Common myeloid progenitor, CD34-positive (primary cell): ENCODE measurements at regions not wholly inside any gene's neighbourhood (a gene's known extent, or its start where the extent isn't known, plus 50 kb on each side); places are given as distances from the start of the nearest gene placed in this dataset.
A peak's percentile ranks its signal among the peaks of the same experiment; 100 is the strongest.

Experiments
- CTCF ChIA-PET: fragments of 350-600 bp; sonication (Branson Sonifier 250); formaldehyde crosslinking; loops from one replicate; lab custom pipeline; 2021; ENCODE audit warnings: antibody characterized with exemption; lab: Charles Lee
- POLR2A ChIA-PET: fragments of 350-600 bp; sonication (Branson Sonifier 250); formaldehyde crosslinking; loops from one replicate; lab custom pipeline; 2021; ENCODE audit warnings: antibody characterized with exemption; lab: Charles Lee
- DNase-seq, 3 donors: peaks; one replicate each; pipeline versions ENCODE4 v3.0.0 to v3.0.0-alpha.2; 2013
- H3K27ac ChIP-seq, 2 experiments: 1 replicate in 1 of 2; 2 replicates in 1 of 2; pipeline ENCODE4 v1.7.0; 2013; ENCODE audit warnings: inconsistent platforms in 2 of 2, low read length in 2 of 2, mild to moderate bottlenecking in 2 of 2, low read depth in 1 of 2, moderate library complexity in 1 of 2; ENCODE audit not compliant: severe bottlenecking in 2 of 2, insufficient read depth in 1 of 2, poor library complexity in 1 of 2
- H3K27me3 ChIP-seq, 5 experiments: replicated peaks in 2 of 5; 1 replicate in 3 of 5; 2 replicates in 2 of 5; pipeline versions ENCODE4 v1.6.1 to v1.7.0; 2013; ENCODE audit warnings: low read length in 4 of 5, mild to moderate bottlenecking in 2 of 5, moderate library complexity in 2 of 5, inconsistent platforms in 1 of 5; ENCODE audit not compliant: insufficient read depth in 5 of 5, control insufficient read depth in 4 of 5
- H3K36me3 ChIP-seq, 4 experiments: 1 replicate in 2 of 4; 2 replicates in 2 of 4; pipeline versions ENCODE4 v1.6.1 to v1.7.0; 2013; ENCODE audit warnings: low read length in 3 of 4, control low read depth in 1 of 4, mild to moderate bottlenecking in 1 of 4; ENCODE audit not compliant: control insufficient read depth in 4 of 4, insufficient read depth in 4 of 4
- H3K4me1 ChIP-seq, 4 experiments: 1 replicate in 3 of 4; 2 replicates in 1 of 4; pipeline versions ENCODE4 v1.6.1 to v1.7.1; 2013; ENCODE audit warnings: low read length in 3 of 4, mild to moderate bottlenecking in 3 of 4, control low read depth in 1 of 4, inconsistent platforms in 1 of 4, moderate library complexity in 1 of 4; ENCODE audit not compliant: control insufficient read depth in 4 of 4, insufficient read depth in 4 of 4; ENCODE audit errors: control extremely low read depth in 1 of 4
- H3K4me3 ChIP-seq, 7 experiments: 1 replicate in 4 of 7; 2 replicates in 3 of 7; pipeline versions ENCODE4 v1.5.1 to v1.7.0; 2013; ENCODE audit warnings: mild to moderate bottlenecking in 7 of 7, low read length in 6 of 7, moderate library complexity in 6 of 7, inconsistent platforms in 2 of 7, low read depth in 2 of 7, control low read depth in 1 of 7; ENCODE audit not compliant: insufficient read depth in 4 of 7, control insufficient read depth in 1 of 7; ENCODE audit errors: extremely low read depth in 1 of 7
- H3K9me3 ChIP-seq, 5 experiments: 1 replicate in 4 of 5; 2 replicates in 1 of 5; pipeline versions ENCODE4 v1.6.1 to v1.7.1; 2013; ENCODE audit warnings: low read length in 4 of 5, mild to moderate bottlenecking in 2 of 5, inconsistent platforms in 1 of 5, low read depth in 1 of 5, moderate library complexity in 1 of 5; ENCODE audit not compliant: control insufficient read depth in 4 of 5, insufficient read depth in 2 of 5; ENCODE audit errors: control extremely low read depth in 1 of 5
- WGBS: methylation state at CpG from one replicate; pipeline ENCODE4 v1.1.5; 2013; ENCODE audit not compliant: insufficient coverage; 5-methylcytosine and 5-hydroxymethylcytosine counted together

- ChIA-PET POLR2A (no interaction called here), CTCF (no interaction called here)
- H3K27me3 ChIP-seq, result no peaks in the 10 kb centered on the region
- H3K9me3 ChIP-seq, result peaks cover 0 to 11% (median 0%) of the 10 kb centered on the region in 5 experiments
- no CpG with 5 or more reads among the region's 1 CpG for WGBS
- no peak overlapping the region for H3K4me3 ChIP-seq
- H3K36me3 ChIP-seq, result no peaks in the 10 kb centered on the region
- no peaks in the 10 kb centered on the region for H3K4me1 ChIP-seq
- DNase-seq, result no peak
- H3K27ac ChIP-seq, result no peak overlapping the region
Observed at GRCh38 chr6:81630719-81631118, 121.8 kb downstream of the TENT5A start.

- Histone ChIP-seq H3K27me3 (no peaks in the 10 kb centered on the region), H3K9me3 (peaks cover 0 to 1% (median 0%) of the 10 kb centered on the region in 5 experiments), H3K36me3 (no peaks in the 10 kb centered on the region), H3K4me1 (no peaks in the 10 kb centered on the region), H3K4me3 (no peak overlapping the region), H3K27ac (no peak overlapping the region)
- ChIA-PET POLR2A (no interaction called here), CTCF (no interaction called here)
- WGBS, result no CpG with 5 or more reads among the region's 1 CpG
- DNase-seq, result no peak
Observed at GRCh38 chr6:81625216-81625615, 127.3 kb downstream of the TENT5A start.

GRCh38 chr6:81624453-81624852 lies 128.0 kb downstream of the TENT5A start:
- WGBS, result no CpG with 5 or more reads among the region's 1 CpG
- Histone ChIP-seq H3K27ac (no peak overlapping the region), H3K27me3 (no peaks in the 10 kb centered on the region), H3K4me3 (no peak overlapping the region), H3K4me1 (no peaks in the 10 kb centered on the region), H3K36me3 (no peaks in the 10 kb centered on the region), H3K9me3 (peaks cover 0 to 1% (median 0%) of the 10 kb centered on the region in 5 experiments)
- ChIA-PET POLR2A (no interaction called here), CTCF (no interaction called here)
- DNase-seq, result no peak

GRCh38 chr6:81623106-81623759 lies 129.2 kb downstream of the TENT5A start:
- no peaks in the 10 kb centered on the region for H3K4me1 ChIP-seq
- POLR2A ChIA-PET, result no interaction called here
- no peak for DNase-seq
- H3K4me3 ChIP-seq, result no peak overlapping the region
- no peaks in the 10 kb centered on the region for H3K9me3 ChIP-seq
- H3K27ac ChIP-seq, result no peak overlapping the region
- H3K36me3 ChIP-seq, result no peaks in the 10 kb centered on the region
- no peaks in the 10 kb centered on the region for H3K27me3 ChIP-seq
- CTCF ChIA-PET, result no interaction called here

- no peaks in the 10 kb centered on the region for H3K27me3 ChIP-seq
- no peaks in the 10 kb centered on the region for H3K36me3 ChIP-seq
- CTCF ChIA-PET, result no interaction called here
- no peak overlapping the region for H3K27ac ChIP-seq
- no peak for DNase-seq
- H3K4me1 ChIP-seq, result no peaks in the 10 kb centered on the region
- no peaks in the 10 kb centered on the region for H3K9me3 ChIP-seq
- POLR2A ChIA-PET, result no interaction called here
- WGBS, result 97% methylated on average over 2 of the region's 2 CpGs
- no peak overlapping the region for H3K4me3 ChIP-seq
Observed at GRCh38 chr6:81621816-81622395, 130.6 kb downstream of the TENT5A start.

- Histone ChIP-seq H3K4me3 (no peak overlapping the region), H3K4me1 (peaks cover 0 to 15% (median 6%) of the 10 kb centered on the region in 4 experiments), H3K27ac (no peak overlapping the region), H3K27me3 (no peaks in the 10 kb centered on the region), H3K36me3 (no peaks in the 10 kb centered on the region), H3K9me3 (no peaks in the 10 kb centered on the region)
- POLR2A ChIA-PET, result no interaction called here
- WGBS, result 30% methylated on average over 1 of the region's 1 CpG
- peak in 2 of 3 donors; percentile 4 to 21 for DNase-seq
- CTCF ChIA-PET, result no interaction called here
Observed at GRCh38 chr6:81614292-81614691, 138.2 kb downstream of the TENT5A start.

GRCh38 chr6:81613606-81614005 lies 138.9 kb downstream of the TENT5A start:
- ChIA-PET POLR2A (no interaction called here), CTCF (no interaction called here)
- Histone ChIP-seq H3K36me3 (no peaks in the 10 kb centered on the region), H3K27me3 (no peaks in the 10 kb centered on the region), H3K4me1 (peaks cover 0 to 15% (median 6%) of the 10 kb centered on the region in 4 experiments), H3K4me3 (no peak overlapping the region), H3K9me3 (no peaks in the 10 kb centered on the region), H3K27ac (no peak overlapping the region)
- DNase-seq, result peak in 1 of 3 donors; percentile 9
- WGBS, result no CpG with 5 or more reads among the region's 1 CpG
